ENCODE measurements at regions not wholly inside any gene's neighbourhood (a gene's known extent, or its start where the extent isn't known, plus 50 kb on each side); places are given as distances from the start of the nearest gene placed in this dataset.
"Not testable (repeated sequence)": the region's sequence is repeated elsewhere in the genome, so short reads cannot be mapped to it uniquely, and the experiment has no call there.

GRCh38 chr12:131311764-131312163 is 358.1 kb downstream of the ADGRD1 start:
- DNase-seq (ENCODE audit: low read depth in 2 of 2): no peak

GRCh38 chr12:131312382-131312781 is 358.7 kb downstream of the ADGRD1 start:
- DNase-seq (ENCODE audit: low read depth in 2 of 2): not testable (repeated sequence)

GRCh38 chr12:131312793-131313545 is 359.3 kb downstream of the ADGRD1 start:
- no peak for DNase-seq (ENCODE audit: low read depth in 2 of 2)

GRCh38 chr12:131313635-131314034 is 359.9 kb downstream of the ADGRD1 start:
- DNase-seq (ENCODE audit: low read depth in 2 of 2): no peak

GRCh38 chr12:131314524-131315090 is 360.9 kb downstream of the ADGRD1 start:
- DNase-seq (ENCODE audit: low read depth in 2 of 2): no peak

GRCh38 chr12:131315601-131316000 is 361.9 kb downstream of the ADGRD1 start:
- no peak for DNase-seq (ENCODE audit: low read depth in 2 of 2)

- DNase-seq (ENCODE audit: low read depth in 2 of 2): no peak
These were observed 362.7 kb downstream of the ADGRD1 start for GRCh38 chr12:131316388-131316787.

GRCh38 chr12:131318045-131318685 is 364.5 kb downstream of the ADGRD1 start:
- DNase-seq (ENCODE audit: low read depth in 2 of 2): no peak

GRCh38 chr12:131321988-131322387 is 368.3 kb downstream of the ADGRD1 start:
- DNase-seq (ENCODE audit: low read depth in 2 of 2): no peak

GRCh38 chr12:131322460-131322859 is 368.8 kb downstream of the ADGRD1 start:
- DNase-seq (ENCODE audit: low read depth in 2 of 2): not testable (repeated sequence)

GRCh38 chr12:131323879-131324278 is 370.2 kb downstream of the ADGRD1 start:
- DNase-seq (ENCODE audit: low read depth in 2 of 2): no peak

GRCh38 chr12:131327521-131328488 is 374.1 kb downstream of the ADGRD1 start:
- DNase-seq (ENCODE audit: low read depth in 2 of 2): no peak

- DNase-seq (ENCODE audit: low read depth in 2 of 2): not testable (repeated sequence)
These were observed 375.4 kb downstream of the ADGRD1 start for GRCh38 chr12:131328861-131329845.

GRCh38 chr12:131330106-131330815 is 376.6 kb downstream of the ADGRD1 start:
- no peak for DNase-seq (ENCODE audit: low read depth in 2 of 2)

- no peak for DNase-seq (ENCODE audit: low read depth in 2 of 2)
These were observed 377.5 kb downstream of the ADGRD1 start for GRCh38 chr12:131331148-131331750.

- DNase-seq (ENCODE audit: low read depth in 2 of 2): no peak
These were observed 378.5 kb downstream of the ADGRD1 start for GRCh38 chr12:131332224-131332623.

GRCh38 chr12:131333136-131333535 is 377.8 kb upstream of the SFSWAP start:
- no peak for DNase-seq (ENCODE audit: low read depth in 2 of 2)

- DNase-seq (ENCODE audit: low read depth in 2 of 2): no peak
These were observed 377.1 kb upstream of the SFSWAP start for GRCh38 chr12:131333621-131334440.
